DMS53 treated with DMSO at 0.1 percent for 48 hours (cell line): ENCODE measurements at regions not wholly inside any gene's neighbourhood (a gene's known extent, or its start where the extent isn't known, plus 50 kb on each side); places are given as distances from the start of the nearest gene placed in this dataset.

Experiments
- DNase-seq: peaks from one replicate; lab custom pipeline; 2025; ENCODE audit not compliant: unreplicated experiment; lab: John Stamatoyannopoulos, UW

DNA sequence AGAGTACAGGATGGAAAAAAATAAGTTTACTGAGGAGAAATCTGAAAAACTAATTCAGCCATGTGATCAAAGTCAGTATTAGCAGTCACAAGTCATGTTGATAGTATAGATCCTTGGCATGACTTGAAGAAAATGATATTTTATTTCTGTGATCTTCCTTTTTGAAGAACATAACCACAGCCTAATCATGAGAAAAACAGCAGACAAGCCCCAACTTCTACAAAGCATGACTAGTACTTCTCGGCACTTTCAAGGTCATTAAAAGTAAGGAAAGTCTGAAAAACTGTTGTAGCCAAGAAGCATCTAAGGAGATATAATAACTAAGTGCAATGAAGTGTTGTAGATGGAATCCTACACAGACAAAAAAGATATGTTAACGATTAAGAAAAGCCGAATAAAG is 264.1 kb upstream of the FOXG1 start:
- DNase-seq = no peak

DNA sequence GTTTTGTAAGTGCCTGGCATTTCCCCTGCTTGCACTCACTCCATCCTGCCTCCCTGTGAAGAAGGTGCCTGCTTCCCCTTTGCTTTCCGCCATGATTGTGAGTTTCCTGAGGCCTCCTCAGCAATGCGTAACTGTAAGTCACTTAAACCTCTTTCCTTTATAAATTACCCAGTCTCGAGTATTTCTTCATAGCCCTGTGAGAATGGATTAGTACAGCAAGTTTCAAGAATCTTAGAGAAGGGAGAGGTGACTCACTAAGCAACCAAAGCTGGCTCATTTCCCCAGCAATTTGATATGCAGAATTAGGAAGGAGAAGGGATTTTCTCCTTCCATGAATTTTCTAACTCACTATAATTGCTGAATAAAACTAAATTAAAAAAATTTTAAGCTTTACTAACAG is 251.0 kb upstream of the FOXG1 start:
- DNase-seq = no peak

DNA sequence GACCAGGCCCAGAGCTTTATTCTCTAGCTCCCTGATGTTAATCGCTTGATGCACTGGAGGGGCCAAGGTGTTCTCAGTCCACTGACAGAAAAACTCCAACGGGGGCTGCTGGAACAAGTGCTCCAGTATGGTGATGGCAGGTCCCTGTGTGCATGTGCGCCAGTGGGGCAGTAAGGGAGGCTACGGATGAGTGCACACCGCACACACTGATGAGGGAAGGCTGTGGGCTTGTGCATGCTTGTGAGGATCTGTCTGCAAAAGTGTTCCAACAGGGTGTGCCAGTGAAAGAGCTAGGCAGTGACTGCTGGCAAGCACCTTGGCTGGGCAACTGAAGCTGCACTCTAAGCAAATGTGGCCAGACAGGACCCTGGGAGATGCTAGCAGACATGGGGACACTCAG is 229.7 kb upstream of the FOXG1 start:
- DNase-seq = no peak

DNA sequence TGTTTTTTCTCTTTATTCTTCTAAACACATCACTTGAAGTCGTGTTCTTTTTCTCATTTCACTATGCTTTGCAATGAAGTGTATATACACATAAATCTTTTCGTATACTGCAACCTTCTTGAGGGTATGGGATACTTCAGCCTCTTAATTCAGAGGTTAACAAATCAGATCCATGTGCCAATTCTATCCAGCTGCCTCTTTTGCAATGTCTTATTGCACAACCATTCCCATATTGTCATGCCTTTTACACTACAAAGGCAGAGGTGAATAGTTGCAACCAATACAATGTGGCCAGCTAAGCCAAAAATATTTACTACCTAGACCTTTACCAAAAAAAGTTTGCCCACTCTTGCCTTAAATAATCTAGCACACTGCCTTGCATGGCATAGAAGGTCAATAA is 224.5 kb upstream of the FOXG1 start:
- DNase-seq = no peak

DNA sequence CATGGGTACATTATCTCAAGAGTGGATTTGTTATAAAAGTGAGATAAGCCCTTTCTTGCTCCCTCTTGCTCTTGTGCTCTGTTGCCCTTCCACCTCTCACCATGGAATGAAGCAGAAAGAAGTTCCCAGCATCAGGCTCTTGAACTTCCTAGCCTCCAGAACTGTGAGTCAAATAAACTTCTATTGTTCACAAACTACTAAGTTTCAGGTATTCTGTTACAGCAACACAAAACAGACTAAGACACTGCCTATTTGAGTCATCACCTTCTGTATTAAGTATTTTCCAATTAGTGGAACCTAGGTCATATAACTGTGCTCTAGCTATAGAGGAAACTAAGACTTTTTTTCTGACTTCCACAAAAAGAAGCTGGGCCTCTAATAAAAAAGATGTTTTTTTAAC is 201.2 kb upstream of the FOXG1 start:
- no peak for DNase-seq

DNA sequence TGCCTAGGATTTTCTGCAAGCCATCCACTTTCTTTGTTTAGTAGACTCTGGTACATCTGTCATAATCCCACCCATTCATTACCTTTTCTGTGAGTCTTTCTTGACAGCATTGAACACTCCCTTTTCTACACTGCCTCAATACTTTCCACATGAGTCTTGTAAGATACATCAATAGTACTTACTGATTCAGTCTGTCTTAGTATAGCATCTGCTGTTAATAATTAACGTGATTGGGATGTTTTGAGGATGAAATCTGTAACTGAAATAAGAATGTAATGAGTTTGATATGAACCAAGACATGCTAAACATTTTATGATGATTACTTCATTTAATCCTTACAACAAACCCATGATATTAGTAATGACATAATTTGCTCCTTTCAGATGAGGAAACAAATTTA is 196.2 kb upstream of the FOXG1 start:
- DNase-seq = no peak

DNA sequence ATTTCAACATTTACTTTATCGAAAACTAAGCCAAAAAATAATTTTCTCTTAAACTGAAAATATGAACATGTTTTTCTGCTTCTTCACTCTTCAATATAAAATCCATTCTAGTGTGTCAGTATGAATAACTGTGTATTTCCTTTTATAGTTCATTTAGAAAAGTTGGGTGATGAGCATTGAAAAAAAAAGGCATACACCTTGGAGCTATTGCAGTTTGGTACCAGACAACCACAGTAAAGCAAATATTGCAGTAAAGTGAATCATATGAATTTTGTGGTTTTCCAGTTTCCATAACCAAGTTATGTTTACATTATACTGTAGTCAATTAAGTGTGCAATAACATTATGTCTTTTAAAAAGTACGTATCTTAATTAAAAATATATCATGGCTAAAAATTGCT is 195.0 kb upstream of the FOXG1 start:
- no peak for DNase-seq

DNA sequence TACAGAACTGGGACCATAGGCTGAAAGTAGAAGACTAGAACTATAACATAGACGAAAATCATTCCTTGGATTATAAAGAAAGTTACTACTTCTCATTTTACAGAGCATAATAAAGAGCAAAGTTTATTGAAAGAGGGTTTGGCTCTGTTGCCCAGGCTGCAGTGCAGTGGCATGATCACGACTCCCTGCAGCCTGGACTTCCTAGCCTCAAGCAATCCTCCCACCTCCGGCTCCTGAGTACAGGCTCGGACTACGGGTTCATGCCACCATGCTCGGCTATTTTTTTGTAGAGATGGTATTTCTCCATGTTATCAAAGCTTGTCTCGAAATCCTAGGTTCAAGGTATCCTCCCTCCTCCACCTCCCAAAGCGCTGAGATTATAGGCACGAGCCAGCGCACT is 190.1 kb upstream of the FOXG1 start:
- DNase-seq = no peak

DNA sequence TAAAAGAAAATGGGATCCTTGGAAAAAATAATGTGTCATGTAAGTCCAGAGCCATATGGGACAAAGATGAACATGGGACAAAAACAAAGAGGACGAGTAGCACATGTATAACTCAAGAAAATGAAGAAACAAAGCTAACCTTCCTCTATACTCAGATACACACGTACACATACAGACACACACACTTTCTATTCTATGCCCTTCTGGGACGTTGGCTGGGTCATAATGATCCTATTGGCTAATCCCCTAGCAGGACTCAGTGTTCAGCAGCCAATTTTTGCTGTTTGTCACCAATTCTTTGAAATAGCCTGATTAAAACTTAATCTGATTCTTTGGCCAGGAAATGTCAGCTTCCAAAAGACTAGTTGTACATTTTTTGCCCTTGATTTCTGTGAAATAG is 189.4 kb upstream of the FOXG1 start:
- no peak for DNase-seq

DNA sequence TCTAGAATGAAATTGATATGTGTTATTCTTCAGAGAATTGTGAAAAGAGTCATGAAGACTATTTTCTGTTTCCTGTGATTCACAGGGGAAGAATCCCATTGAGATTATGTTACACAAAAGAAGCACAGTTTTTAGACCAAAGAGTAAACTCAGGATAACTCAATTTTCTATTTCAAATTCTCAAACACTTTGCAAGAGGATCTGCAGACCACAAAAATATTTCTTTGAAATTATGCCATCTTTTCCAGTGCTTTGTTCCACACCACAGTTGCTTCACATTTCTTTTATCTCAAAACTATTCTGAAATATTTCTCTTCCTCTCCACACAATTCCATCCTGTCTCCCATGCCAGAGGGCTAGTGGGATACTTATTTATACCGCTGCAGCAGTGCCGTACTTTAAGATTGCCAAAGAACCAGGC is 188.9 kb upstream of the FOXG1 start:
- DNase-seq = no peak

DNA sequence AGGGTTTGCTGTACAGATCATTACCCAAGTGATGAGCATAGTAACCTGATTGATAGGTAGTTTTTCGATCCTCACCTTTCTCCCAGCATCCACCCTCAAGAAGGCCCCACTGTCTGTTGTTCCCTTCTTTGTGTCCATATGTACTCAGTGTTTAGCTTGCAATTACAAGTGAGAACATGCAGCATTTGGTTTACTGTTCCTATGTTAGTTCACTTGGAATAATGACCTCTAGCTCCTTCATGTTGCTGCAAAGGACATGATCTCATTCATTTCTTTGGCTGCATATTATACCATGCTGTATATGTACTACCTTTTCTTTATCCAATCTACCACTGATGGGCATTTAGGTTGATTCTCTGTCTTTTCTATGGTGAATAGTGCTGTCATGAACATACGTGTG is 181.6 kb upstream of the FOXG1 start:
- DNase-seq = no peak

DNA sequence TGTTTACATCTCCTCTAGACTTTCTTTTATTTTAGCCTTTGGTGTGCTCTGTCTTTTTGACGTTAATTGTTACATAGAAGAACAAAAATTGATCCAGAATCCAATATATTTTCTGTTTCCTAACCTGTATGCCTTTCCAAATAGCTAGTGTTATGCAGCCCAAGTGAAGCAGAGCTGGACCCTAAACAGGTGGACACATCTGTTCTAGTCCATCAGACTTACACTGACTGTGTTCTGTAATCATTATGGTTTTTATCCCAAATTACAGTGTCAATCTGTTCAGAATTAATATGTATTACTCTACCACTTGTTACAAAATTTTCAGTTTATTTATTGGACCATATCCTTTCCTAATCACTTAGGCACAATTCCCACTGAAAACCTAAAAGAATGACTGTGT is 176.8 kb upstream of the FOXG1 start:
- no peak for DNase-seq

DNA sequence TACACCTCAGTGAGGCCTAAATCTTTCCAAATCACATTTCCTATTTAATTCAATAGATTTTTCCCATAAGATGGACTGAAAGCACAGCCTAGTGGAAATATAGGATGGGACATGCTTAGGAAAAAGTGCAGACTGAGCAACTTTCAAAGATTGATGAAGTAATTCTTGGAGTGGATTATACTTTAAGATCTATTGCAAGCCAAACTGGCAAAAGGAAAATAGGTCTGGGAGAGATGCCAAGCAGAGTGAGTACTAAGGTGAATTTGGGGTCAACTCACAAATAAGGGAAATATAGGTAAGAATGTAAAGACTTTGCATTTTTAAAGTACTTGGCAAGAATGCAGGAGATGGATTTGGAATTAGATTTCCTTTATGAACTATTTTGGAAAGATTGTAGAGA is 170.2 kb upstream of the FOXG1 start:
- DNase-seq = no peak

DNA sequence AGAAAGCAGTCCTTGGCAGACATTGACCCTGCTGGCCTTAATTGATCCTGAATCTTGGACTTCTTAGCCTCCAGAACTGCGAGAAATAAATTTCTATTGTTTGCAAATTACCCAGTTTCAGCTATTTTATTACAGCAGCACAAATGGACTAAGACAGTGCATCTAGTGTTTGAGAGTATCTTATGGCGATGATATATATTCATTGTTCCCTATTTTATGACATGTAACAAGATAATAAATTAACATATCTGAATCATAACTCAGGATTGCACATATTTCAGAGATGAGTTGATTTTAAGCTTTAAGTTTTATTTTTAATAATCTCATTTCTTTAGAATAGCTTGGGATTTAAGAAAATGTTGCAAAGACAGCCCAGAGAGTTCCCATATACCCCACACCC is 167.4 kb upstream of the FOXG1 start:
- no peak for DNase-seq

DNA sequence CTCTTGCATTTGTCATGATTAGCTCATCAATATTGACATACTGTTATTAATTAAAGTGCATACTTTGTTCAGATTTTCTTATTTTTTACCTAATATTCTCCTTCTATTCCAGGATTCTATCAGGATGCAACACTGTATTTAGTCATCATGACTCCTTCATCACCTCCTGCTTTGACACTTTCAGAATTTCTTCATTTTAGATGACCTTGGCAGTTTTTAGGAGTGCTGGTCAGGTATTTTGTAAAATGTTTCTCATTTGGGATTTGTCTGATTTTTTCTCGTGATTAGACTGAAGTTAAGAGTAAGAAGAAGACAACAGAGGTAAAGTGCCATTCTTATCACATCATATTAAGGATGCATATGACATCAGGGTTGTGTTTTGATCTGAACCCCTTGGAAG is 167.0 kb upstream of the FOXG1 start:
- DNase-seq = no peak

DNA sequence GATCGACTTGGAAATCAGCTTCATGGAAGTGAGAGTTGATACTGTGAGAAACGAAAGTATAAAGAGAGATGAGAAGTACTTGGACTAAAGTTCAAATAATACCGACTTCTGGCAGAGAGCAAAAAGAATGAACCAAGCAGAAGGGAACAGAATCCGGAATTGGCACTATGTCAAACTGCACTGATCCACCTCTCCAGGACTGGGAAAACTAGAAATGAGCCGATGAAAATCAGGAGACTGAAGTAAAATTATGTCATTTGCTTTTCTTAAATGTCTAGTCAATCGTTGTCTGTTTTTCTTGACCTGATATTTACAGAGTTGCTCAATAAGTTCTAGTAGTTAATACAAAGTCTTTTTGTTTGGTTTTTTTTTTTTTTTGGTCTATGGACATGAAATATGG is 163.0 kb upstream of the FOXG1 start:
- no peak for DNase-seq

DNA sequence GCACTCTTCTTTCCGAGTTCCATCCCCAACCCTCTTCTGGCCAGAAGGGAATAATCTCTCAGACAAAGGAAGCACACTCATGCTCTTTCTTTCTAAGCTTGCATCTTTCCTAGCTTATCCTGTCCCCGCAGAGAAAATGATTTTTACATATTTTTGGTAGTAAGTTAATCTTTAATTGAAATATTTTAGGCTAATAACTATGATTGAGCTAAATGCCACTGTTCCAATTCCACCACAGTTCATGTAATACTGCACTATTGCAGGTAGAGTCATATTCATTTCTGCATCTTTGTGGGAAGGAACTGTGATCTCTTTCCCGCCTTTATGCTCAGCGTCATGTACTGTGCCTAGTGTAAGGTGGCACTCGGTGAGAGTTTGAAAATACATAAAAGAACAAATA is 158.9 kb upstream of the FOXG1 start:
- no peak for DNase-seq

DNA sequence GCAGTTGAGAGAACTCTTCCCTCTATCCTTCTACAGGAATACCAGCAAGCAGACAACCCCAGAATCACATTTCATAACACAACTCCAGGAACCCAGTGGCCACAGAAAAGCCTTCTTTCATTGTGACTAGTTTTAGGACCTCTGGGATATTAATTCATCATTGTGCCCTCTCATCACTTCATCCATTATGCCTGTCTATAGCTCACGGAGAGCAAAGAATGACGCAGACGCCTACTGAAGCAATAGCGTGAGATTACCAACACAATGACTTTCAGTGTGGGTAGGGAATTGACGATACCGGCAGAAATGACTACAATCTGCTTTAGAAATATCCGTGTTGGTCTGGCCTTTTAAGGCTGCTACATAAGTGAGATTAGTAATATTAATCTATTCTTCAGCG is 158.1 kb upstream of the FOXG1 start:
- no peak for DNase-seq

DNA sequence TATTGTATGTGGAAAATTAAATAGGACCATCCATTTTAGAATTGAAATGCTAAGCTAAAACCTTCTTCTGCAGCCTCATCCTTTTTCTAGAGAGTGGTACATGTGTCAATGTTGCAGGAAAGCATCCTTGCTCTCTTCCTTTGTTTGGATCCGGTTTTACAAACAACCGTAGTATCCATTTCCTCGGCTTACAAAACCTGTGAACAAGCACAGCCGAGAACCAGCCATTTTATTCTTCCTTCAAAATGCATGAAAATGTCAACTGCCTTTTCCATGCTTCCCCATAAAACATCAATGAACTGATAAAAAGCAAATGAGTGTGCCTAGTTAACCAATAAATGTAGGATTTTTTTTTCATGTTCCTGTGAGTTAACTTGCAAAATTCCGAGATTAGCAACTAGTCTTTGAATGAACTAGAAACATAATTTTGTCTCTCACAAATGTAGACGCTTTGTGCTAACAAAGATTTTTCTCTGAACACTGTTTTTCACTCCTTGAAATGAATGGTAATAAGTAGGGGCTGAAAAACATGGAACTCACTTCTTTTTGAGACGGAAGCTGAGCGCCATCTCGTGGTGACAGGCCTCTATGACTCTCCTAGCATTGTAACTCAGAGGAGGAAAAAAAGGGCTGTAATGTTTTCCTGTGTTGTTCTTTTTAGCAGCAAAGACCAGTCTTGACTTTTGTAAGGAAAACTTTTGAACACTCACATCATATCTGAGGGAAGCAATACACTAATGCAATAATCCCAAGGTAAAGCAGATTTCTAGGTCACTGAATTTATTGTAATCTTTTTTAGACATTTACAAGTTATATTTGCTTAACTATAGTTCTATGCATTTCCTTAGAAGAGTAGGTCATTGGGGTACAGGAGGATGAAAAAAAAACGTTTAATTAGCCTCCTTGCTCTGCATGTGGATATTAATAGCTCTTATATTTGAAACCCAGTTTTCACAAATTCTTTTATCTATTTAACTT is 157.4 kb upstream of the FOXG1 start:
- peak; percentile 49 for DNase-seq

DNA sequence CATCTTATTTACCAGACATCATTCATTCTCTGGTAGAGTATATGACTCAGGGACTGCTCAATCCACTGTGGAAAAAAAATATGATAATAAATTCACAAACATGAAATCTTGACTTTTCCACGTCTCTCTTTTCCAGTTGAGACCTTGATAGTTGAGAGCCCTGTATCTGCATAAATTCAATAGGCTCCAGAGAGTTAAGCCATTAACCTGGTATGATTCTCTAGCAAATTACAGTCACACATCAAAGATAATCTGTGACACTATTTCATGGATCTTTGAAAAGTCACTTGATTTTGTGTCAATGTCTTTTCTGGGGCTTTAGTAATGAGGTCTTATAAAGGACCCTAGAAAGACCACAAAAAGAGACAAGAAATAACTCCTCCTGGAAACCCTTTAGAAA is 154.2 kb upstream of the FOXG1 start:
- no peak for DNase-seq

DNA sequence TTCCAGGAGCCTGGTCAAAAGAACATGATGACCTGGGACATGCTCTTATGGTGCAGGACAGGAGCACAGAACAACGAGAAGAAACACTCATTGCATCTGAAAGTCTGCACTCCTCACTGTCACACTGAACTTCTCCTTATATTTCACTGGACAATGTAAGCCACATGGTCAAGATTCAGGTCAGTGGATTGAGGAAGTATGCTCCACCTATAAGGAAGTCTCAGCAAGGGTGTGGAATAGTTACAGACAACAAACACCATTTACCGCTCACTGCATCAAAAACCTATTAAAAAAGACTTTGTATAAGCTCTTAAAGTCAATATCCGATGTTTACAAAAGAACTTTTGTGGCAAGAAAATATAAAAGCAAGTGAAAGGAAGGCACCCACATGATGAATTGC is 153.1 kb upstream of the FOXG1 start:
- no peak for DNase-seq

DNA sequence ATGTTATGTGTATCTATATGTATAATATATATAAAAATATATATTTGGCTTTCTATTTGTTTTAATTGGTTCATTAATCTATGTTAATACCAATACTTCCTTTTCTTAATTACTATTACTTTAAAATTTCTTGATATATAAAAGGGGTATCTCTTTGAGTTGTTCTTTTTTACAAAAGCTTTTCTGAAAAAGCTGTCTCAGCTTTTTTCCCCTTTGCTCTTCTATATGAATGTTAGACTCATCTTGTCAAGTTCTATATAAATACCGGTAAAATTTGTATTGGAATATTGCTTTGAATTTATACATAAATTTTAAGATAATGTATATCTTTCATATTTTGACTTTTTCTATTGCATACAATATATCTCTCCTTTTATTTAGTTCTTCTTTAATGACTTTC is 139.8 kb upstream of the FOXG1 start:
- DNase-seq = no peak

DNA sequence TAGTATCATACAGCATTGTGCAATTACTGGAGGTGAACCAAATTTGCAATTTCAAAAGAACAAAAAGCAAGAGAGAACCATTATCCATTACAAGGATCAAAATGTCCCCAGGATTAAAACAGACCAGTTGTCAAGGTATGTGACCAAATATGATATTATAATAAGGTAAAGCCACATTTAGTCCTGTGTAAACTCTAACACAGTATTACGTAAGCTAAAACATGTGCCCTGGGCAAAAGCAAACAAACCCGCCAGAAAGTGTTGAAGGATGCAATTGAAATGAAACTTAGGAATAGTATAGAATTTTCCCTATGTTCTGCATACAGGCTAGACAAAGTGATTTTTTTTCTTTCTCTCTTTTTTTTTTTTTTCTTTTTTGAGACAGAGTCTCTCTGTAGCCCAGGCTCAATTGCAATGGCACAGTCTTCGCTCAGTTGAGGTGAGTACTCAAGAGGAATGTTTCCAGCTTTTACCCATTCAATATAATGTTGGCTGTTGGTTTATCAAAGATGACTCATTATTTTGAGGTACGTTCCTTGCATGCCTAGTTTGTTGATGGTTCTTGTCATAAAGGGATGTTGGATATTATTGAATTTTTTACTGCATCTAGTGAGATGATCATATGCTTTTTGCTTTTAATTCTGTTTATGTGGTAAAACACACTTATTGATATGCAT is 137.1 kb upstream of the FOXG1 start:
- DNase-seq = peak; percentile 22
